ENCODE measurements at regions not wholly inside any gene's neighbourhood (a gene's known extent, or its start where the extent isn't known, plus 50 kb on each side); places are given as distances from the start of the nearest gene placed in this dataset.

DNA sequence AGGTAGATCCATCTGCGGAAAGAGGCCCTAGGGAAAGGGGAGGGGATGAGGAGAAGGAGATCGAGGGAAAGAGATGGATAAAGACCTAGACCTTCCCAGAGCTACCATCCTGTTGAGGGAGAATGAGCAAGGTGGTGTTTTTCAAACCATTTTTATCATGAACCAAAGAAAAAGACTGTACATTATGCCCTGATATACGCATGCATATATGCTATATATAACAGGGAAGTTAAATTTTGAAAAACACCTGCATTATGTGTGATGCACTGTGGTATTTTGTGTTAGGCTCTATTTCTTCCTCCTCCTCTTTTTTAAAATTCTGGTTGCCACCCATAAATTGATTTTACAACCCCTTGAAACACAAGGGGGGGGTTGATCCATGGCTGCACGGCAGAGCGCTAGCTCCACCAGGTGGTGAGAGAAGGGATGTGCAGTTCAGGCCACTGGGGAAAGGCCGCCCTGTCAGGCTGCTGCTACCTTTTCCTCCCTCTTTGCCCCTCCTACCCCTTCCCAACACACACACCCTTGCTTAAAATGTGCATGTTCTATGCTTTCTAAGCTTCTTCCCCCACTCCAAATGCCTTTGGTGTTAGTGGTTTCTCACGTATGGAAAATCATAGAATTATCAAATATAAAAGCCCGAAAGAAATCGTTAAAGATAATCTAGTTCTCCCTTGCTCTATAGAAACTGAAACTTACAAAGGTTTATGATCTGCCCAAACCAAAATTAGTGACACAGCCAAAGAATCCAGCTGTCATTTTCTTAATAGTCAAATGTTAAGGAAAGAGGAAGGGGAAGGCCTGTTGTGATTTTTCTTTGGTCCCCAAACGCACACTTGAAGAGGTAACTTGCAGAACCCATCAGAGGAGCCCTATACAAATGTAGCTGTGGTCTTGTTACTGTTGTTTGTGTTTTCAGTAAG, 262.0 kb upstream of the UMPS start (continued):
- TF ChIP-seq, protein P1, sequence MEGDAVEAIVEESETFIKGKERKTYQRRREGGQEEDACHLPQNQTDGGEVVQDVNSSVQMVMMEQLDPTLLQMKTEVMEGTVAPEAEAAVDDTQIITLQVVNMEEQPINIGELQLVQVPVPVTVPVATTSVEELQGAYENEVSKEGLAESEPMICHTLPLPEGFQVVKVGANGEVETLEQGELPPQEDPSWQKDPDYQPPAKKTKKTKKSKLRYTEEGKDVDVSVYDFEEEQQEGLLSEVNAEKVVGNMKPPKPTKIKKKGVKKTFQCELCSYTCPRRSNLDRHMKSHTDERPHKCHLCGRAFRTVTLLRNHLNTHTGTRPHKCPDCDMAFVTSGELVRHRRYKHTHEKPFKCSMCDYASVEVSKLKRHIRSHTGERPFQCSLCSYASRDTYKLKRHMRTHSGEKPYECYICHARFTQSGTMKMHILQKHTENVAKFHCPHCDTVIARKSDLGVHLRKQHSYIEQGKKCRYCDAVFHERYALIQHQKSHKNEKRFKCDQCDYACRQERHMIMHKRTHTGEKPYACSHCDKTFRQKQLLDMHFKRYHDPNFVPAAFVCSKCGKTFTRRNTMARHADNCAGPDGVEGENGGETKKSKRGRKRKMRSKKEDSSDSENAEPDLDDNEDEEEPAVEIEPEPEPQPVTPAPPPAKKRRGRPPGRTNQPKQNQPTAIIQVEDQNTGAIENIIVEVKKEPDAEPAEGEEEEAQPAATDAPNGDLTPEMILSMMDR (IDR thresholded peaks at IDR 0.05; ENCODE audit: control extremely low read depth in 1 of 3, insufficient read depth in 1 of 3, low read depth in 1 of 3, low read length in 3 of 3), result peak; percentile 95 to 100 (median 98)
- TF ChIP-seq SP1 (IDR thresholded peaks at IDR 0.05; ENCODE audit: low read depth, low read length) (no peak), KDM4A (IDR thresholded peaks at IDR 0.05; ENCODE audit: low read depth, low read length, severe bottlenecking) (no peak), EZH2 (IDR thresholded peaks at IDR 0.05; ENCODE audit: low read depth, low read length, severe bottlenecking) (no peak), POU5F1 (IDR thresholded peaks at IDR 0.05; ENCODE audit: low read depth, low read length) (no peak), SAP30 (IDR thresholded peaks at IDR 0.05; ENCODE audit: insufficient read depth, insufficient replicate concordance, low read length) (no peak)
